SK-N-SH treated with all-trans-retinoic acid at 6 μM for 48 hours (cell line): ENCODE measurements at regions not wholly inside any gene's neighbourhood (a gene's known extent, or its start where the extent isn't known, plus 50 kb on each side); places are given as distances from the start of the nearest gene placed in this dataset.

Source experiments
- ATAC-seq: fragments of 200-7000 bp; cut with Tn5 transposase; 3 replicates; pipeline ENCODE4 v1.9.1; 2020; ENCODE audit warnings: mild to moderate bottlenecking, moderate library complexity
- ARNTL ChIP-seq: fragments of 450-650 bp; formaldehyde crosslinking; IDR thresholded peaks from 2 replicates; pipeline ENCODE4 v1.5.0; 2020; ENCODE audit warnings: low read depth, mild to moderate bottlenecking, moderate library complexity, borderline replicate concordance
- BACH2 ChIP-seq: fragments of 250-450 bp; sonication (Bioruptor Pico); IDR thresholded peaks from 2 replicates; pipeline ENCODE4 v1.9.0; 2021; ENCODE audit warnings: mild to moderate bottlenecking, borderline replicate concordance
- CREB5 ChIP-seq: fragments of 250-450 bp; sonication (Bioruptor Pico); IDR thresholded peaks from 2 replicates; pipeline ENCODE4 v1.5.1; 2020; ENCODE audit warnings: low read depth, mild to moderate bottlenecking, moderate library complexity
- CSDC2 ChIP-seq: fragments of 250-450 bp; sonication (Bioruptor Pico); IDR thresholded peaks from 2 replicates; pipeline ENCODE4 v1.5.0; 2020; ENCODE audit warnings: mild to moderate bottlenecking, moderate library complexity
- CSRNP3 ChIP-seq: fragments of 250-450 bp; sonication (Bioruptor Pico); IDR thresholded peaks from 2 replicates; pipeline ENCODE4 v1.5.1; 2021; ENCODE audit warnings: mild to moderate bottlenecking, moderate library complexity
- ESRRG ChIP-seq: fragments of 250-450 bp; sonication (Bioruptor Pico); IDR thresholded peaks from 2 replicates; pipeline ENCODE4 v1.6.1; 2021; ENCODE audit warnings: mild to moderate bottlenecking
- GLIS3 ChIP-seq: fragments of 250-450 bp; sonication (Bioruptor Pico); IDR thresholded peaks from 2 replicates; pipeline ENCODE4 v1.5.0; 2020; ENCODE audit warnings: mild to moderate bottlenecking, moderate library complexity
- ISL1 ChIP-seq: fragments of 250-450 bp; sonication (Bioruptor Pico); IDR thresholded peaks from 2 replicates; pipeline ENCODE4 v2.1.2; 2022; ENCODE audit warnings: mild to moderate bottlenecking, moderate library complexity
- OSR1 ChIP-seq: fragments of 250-450 bp; sonication (Bioruptor Pico); IDR thresholded peaks from 2 replicates; pipeline ENCODE4 v1.8.0; 2022; ENCODE audit warnings: moderate library complexity, mild to moderate bottlenecking, inconsistent platforms
- PATZ1 ChIP-seq: fragments of 250-450 bp; sonication (Bioruptor Pico); IDR thresholded peaks from 2 replicates; pipeline ENCODE4 v1.8.0; 2020; ENCODE audit warnings: mild to moderate bottlenecking, moderate library complexity, borderline replicate concordance
- PPARA ChIP-seq: fragments of 250-450 bp; sonication (Bioruptor Pico); IDR thresholded peaks from 2 replicates; pipeline ENCODE4 v1.5.0; 2020; ENCODE audit warnings: mild to moderate bottlenecking, borderline replicate concordance
- RARB ChIP-seq: fragments of 250-450 bp; sonication (Bioruptor Pico); IDR thresholded peaks from 2 replicates; pipeline ENCODE4 v1.8.0; 2021; ENCODE audit warnings: mild to moderate bottlenecking, moderate library complexity
- SNAI2 ChIP-seq: fragments of 250-450 bp; sonication (Bioruptor Pico); IDR thresholded peaks from 2 replicates; pipeline ENCODE4 v1.5.0; 2020; ENCODE audit warnings: mild to moderate bottlenecking, moderate library complexity
- TCF4 ChIP-seq: fragments of 250-450 bp; sonication (Bioruptor Pico); IDR thresholded peaks from 2 replicates; pipeline ENCODE4 v1.8.0; 2021; ENCODE audit warnings: mild to moderate bottlenecking, moderate library complexity, borderline replicate concordance
- TOX ChIP-seq: fragments of 250-450 bp; sonication (Bioruptor Pico); IDR thresholded peaks from 2 replicates; pipeline ENCODE4 v1.8.0; 2021; ENCODE audit warnings: mild to moderate bottlenecking, moderate library complexity, borderline replicate concordance
- ZC3H10 ChIP-seq: fragments of 250-450 bp; sonication (Bioruptor Pico); IDR thresholded peaks from 2 replicates; pipeline ENCODE4 v1.5.1; 2021; ENCODE audit warnings: mild to moderate bottlenecking, moderate library complexity
- ZFP3 ChIP-seq: fragments of 250-450 bp; sonication (Bioruptor Pico); IDR thresholded peaks from 2 replicates; pipeline ENCODE4 v1.5.0; 2020; ENCODE audit warnings: mild to moderate bottlenecking, moderate library complexity
- ZFP30 ChIP-seq: fragments of 450-650 bp; formaldehyde crosslinking; IDR thresholded peaks from 2 replicates; pipeline ENCODE4 v1.5.0; 2022; ENCODE audit warnings: mild to moderate bottlenecking, moderate library complexity
- ZNF565 ChIP-seq: fragments of 450-650 bp; formaldehyde crosslinking; conservative IDR thresholded peaks from 2 replicates; pipeline ENCODE4 v1.5.0; 2020; ENCODE audit warnings: low read depth, mild to moderate bottlenecking, moderate library complexity
- ZNF70 ChIP-seq: fragments of 450-650 bp; formaldehyde crosslinking; IDR thresholded peaks from 2 replicates; pipeline ENCODE4 v1.5.0; 2020; ENCODE audit warnings: mild to moderate bottlenecking, moderate library complexity
- ZNF8 ChIP-seq: fragments of 450-650 bp; formaldehyde crosslinking; IDR thresholded peaks from 2 replicates; pipeline ENCODE4 v1.5.0; 2020; ENCODE audit warnings: mild to moderate bottlenecking, moderate library complexity

GRCh38 chr13:88189728-88190127, 518.6 kb downstream of the SLITRK5 start:
- no peak for TF ChIP-seq ESRRG
- TF ChIP-seq RARB, result no peak
- TF ChIP-seq ZC3H10 (CRISPR knock-in tag), result no peak
- TF ChIP-seq CSDC2 (CRISPR knock-in tag), result no peak
- TF ChIP-seq PATZ1 (CRISPR knock-in tag), result no peak
- no peak for TF ChIP-seq TOX (CRISPR knock-in tag)
- TF ChIP-seq ZNF565 (CRISPR knock-in tag), result no peak
- TF ChIP-seq ZNF8 (CRISPR knock-in tag), result no peak
- TF ChIP-seq TCF4, result no peak
- TF ChIP-seq CSRNP3 (CRISPR knock-in tag), result no peak
- TF ChIP-seq OSR1 (CRISPR knock-in tag), result no peak
- no peak for TF ChIP-seq ZNF70 (CRISPR knock-in tag)
- TF ChIP-seq ZFP30 (CRISPR knock-in tag), result no peak
- TF ChIP-seq BACH2, result no peak
- TF ChIP-seq CREB5, result no peak
- TF ChIP-seq ARNTL (CRISPR knock-in tag), result no peak
- no peak for TF ChIP-seq SNAI2 (CRISPR knock-in tag)

GRCh38 chr13:88196106-88196505, 524.9 kb downstream of the SLITRK5 start:
- no peak for ATAC-seq
- TF ChIP-seq TCF4 (no peak), CSRNP3 (CRISPR knock-in tag) (no peak), CREB5 (no peak), ZC3H10 (CRISPR knock-in tag) (no peak), OSR1 (CRISPR knock-in tag) (no peak), PATZ1 (CRISPR knock-in tag) (no peak), ARNTL (CRISPR knock-in tag) (no peak), RARB (no peak), GLIS3 (CRISPR knock-in tag) (no peak), ZFP3 (no peak), SNAI2 (CRISPR knock-in tag) (no peak), ISL1 (no peak), ESRRG (no peak), CSDC2 (CRISPR knock-in tag) (no peak), ZFP30 (CRISPR knock-in tag) (no peak), PPARA (CRISPR knock-in tag) (no peak)
- TF ChIP-seq, all 23 proteins: peak for 0

More at GRCh38 chr13:88189728-88190127, 518.6 kb downstream of the SLITRK5 start:
- ATAC-seq, result no peak

GRCh38 chr13:88217372-88217771, 546.2 kb downstream of the SLITRK5 start:
- ATAC-seq, result peak; percentile 54
- no peak for TF ChIP-seq TCF4
- no peak for TF ChIP-seq PPARA (CRISPR knock-in tag)
- no peak for TF ChIP-seq ZNF70 (CRISPR knock-in tag)
- no peak for TF ChIP-seq ZFP3
- no peak for TF ChIP-seq TOX (CRISPR knock-in tag)
- TF ChIP-seq CSRNP3 (CRISPR knock-in tag), result no peak
- TF ChIP-seq ZNF565 (CRISPR knock-in tag), result no peak
- TF ChIP-seq CSDC2 (CRISPR knock-in tag), result no peak
- no peak for TF ChIP-seq RARB
- no peak for TF ChIP-seq PATZ1 (CRISPR knock-in tag)
- no peak for TF ChIP-seq CREB5
